Keratinocyte (primary cell): ENCODE measurements at regions not wholly inside any gene's neighbourhood (a gene's known extent, or its start where the extent isn't known, plus 50 kb on each side); places are given as distances from the start of the nearest gene placed in this dataset.

Source experiments
- DNase-seq: peaks from one replicate; pipeline ENCODE4 v3.0.0-alpha.2; 2011; ENCODE audit warnings: low read depth, missing footprints, low spot score
- FAIRE-seq: peaks from 2 replicates; lab custom pipeline; 2011; peaks lifted over from hg19 to GRCh38; lab: Jason Lieb, UNC
- H2AFZ ChIP-seq: 2 replicates; pipeline ENCODE4 v1.6.0; 2012; ENCODE audit warnings: low read length, control low read depth, inconsistent platforms; ENCODE audit not compliant: control insufficient read depth
- H3K27ac ChIP-seq: 2 replicates; pipeline ENCODE4 v1.5.1; 2011; ENCODE audit warnings: low read length; ENCODE audit not compliant: control insufficient read depth, insufficient read depth
- H3K27me3 ChIP-seq: 3 replicates; pipeline ENCODE4 v1.6.0; 2011; ENCODE audit warnings: low read length; ENCODE audit not compliant: control insufficient read depth, insufficient read depth; ENCODE audit errors: extremely low read depth
- H3K36me3 ChIP-seq, 2 experiments: 2 replicates in 1 of 2; 3 replicates in 1 of 2; pipeline ENCODE4 v1.5.1; 2011; ENCODE audit warnings: low read length in 2 of 2, mild to moderate bottlenecking in 1 of 2; ENCODE audit not compliant: control insufficient read depth in 2 of 2, insufficient read depth in 2 of 2; ENCODE audit errors: extremely low read depth in 1 of 2
- H3K4me1 ChIP-seq: 3 replicates; pipeline ENCODE4 v1.5.1; 2011; ENCODE audit warnings: low read length; ENCODE audit not compliant: control insufficient read depth, insufficient read depth; ENCODE audit errors: extremely low read depth
- H3K4me2 ChIP-seq: 3 replicates; pipeline ENCODE4 v1.6.0; 2011; ENCODE audit warnings: low read depth, low read length; ENCODE audit not compliant: control insufficient read depth, insufficient read depth; ENCODE audit errors: extremely low read depth
- H3K4me3 ChIP-seq, 3 experiments: fragments of 200-600 bp in 1 of 3; sonication (generic) in 1 of 3; 2 replicates in 2 of 3; 3 replicates in 1 of 3; pipeline ENCODE4 v1.5.1; 2011 to 2016; ENCODE audit warnings: low read length in 3 of 3, mild to moderate bottlenecking in 3 of 3, control low read depth in 2 of 3, inconsistent platforms in 1 of 3, low read depth in 1 of 3, mixed read lengths in 1 of 3, mixed run types in 1 of 3, moderate library complexity in 1 of 3; ENCODE audit not compliant: control insufficient read depth in 2 of 3, insufficient read depth in 2 of 3; ENCODE audit errors: extremely low read depth in 1 of 3
- H3K79me2 ChIP-seq: 2 replicates; pipeline ENCODE4 v1.6.0; 2012; ENCODE audit warnings: low read length; ENCODE audit not compliant: control insufficient read depth, insufficient read depth
- H3K9ac ChIP-seq: 3 replicates; pipeline ENCODE4 v1.6.0; 2011; ENCODE audit warnings: low read length; ENCODE audit not compliant: control insufficient read depth, insufficient read depth; ENCODE audit errors: extremely low read depth
- H3K9me1 ChIP-seq: 3 replicates; pipeline ENCODE4 v1.6.0; 2011; ENCODE audit warnings: low read length; ENCODE audit not compliant: control insufficient read depth, insufficient read depth; ENCODE audit errors: extremely low read depth
- H3K9me3 ChIP-seq: 2 replicates; pipeline ENCODE4 v1.5.1; 2012; ENCODE audit warnings: low read depth, low read length; ENCODE audit not compliant: control insufficient read depth
- H4K20me1 ChIP-seq: 3 replicates; pipeline ENCODE4 v1.6.0; 2011; ENCODE audit warnings: low read length; ENCODE audit not compliant: control insufficient read depth, insufficient read depth; ENCODE audit errors: extremely low read depth
- CTCF ChIP-seq, 3 experiments: IDR thresholded peaks in 1 of 3; conservative IDR thresholded peaks in 1 of 3; optimal IDR thresholded peaks in 1 of 3; 2 replicates in 2 of 3; 3 replicates in 1 of 3; pipeline versions ENCODE3 to v1.5.1; 2011; ENCODE audit warnings: low read length in 3 of 3, mild to moderate bottlenecking in 3 of 3, moderate library complexity in 2 of 3, control low read depth in 1 of 3, inconsistent platforms in 1 of 3; ENCODE audit not compliant: insufficient read depth in 2 of 3; ENCODE audit errors: extremely low read depth in 1 of 3
- EZH2 ChIP-seq: IDR thresholded peaks from one replicate; pipeline ENCODE4 v1.6.1; 2012; ENCODE audit warnings: inconsistent platforms, mild to moderate bottlenecking, low read length, moderate library complexity
- dilution Hi-C: fragments of 300-500 bp; cut with MboI; formaldehyde crosslinking; loops from one replicate; pipeline ENCODE4 v1.7.0; 2020; ENCODE audit warnings: low sequenced_read_pairs; ENCODE audit not compliant: extremely low pct_ligation_motif_present

- no peaks in the 10 kb centered on the region for H3K79me2 ChIP-seq
- dilution Hi-C loops = no loop called here
- FAIRE-seq (no peak), DNase-seq (no peak)
- H3K4me3 ChIP-seq = no peak overlapping the region
- no peak overlapping the region for H3K27ac ChIP-seq
- no peaks in the 10 kb centered on the region for H4K20me1 ChIP-seq
- H3K4me1 ChIP-seq = no peaks in the 10 kb centered on the region
- H3K27me3 ChIP-seq = no peaks in the 10 kb centered on the region
- H3K36me3 ChIP-seq = no peaks in the 10 kb centered on the region
- H3K9me3 ChIP-seq = no peaks in the 10 kb centered on the region
- no peak overlapping the region for H3K9ac ChIP-seq
- TF ChIP-seq EZH2 (no peak), CTCF (optimal IDR thresholded peaks at IDR 0.05 in 1 of 3, IDR thresholded peaks at IDR 0.05 in 1 of 3, conservative IDR thresholded peaks at IDR 0.05 in 1 of 3; ENCODE audit: extremely low read depth in 1 of 3, insufficient read depth in 2 of 3, low read length in 3 of 3) (no peak)
- H2AFZ ChIP-seq = no peak overlapping the region
- no peak overlapping the region for H3K4me2 ChIP-seq
- H3K9me1 ChIP-seq = no peaks in the 10 kb centered on the region
Observed at GRCh38 chr3:20405231-20405630, 219.2 kb upstream of the SGO1 start.

- Histone ChIP-seq H3K36me3 (no peaks in the 10 kb centered on the region), H3K4me2 (no peak overlapping the region), H3K4me1 (no peaks in the 10 kb centered on the region), H3K79me2 (no peaks in the 10 kb centered on the region), H2AFZ (no peak overlapping the region), H3K9me3 (no peaks in the 10 kb centered on the region), H3K27ac (no peak overlapping the region), H3K4me3 (no peak overlapping the region), H3K9ac (no peak overlapping the region), H4K20me1 (no peaks in the 10 kb centered on the region), H3K9me1 (no peaks in the 10 kb centered on the region), H3K27me3 (no peaks in the 10 kb centered on the region)
- FAIRE-seq = no peak
- no peak for TF ChIP-seq CTCF (optimal IDR thresholded peaks at IDR 0.05 in 1 of 3, IDR thresholded peaks at IDR 0.05 in 1 of 3, conservative IDR thresholded peaks at IDR 0.05 in 1 of 3; ENCODE audit: extremely low read depth in 1 of 3, insufficient read depth in 2 of 3, low read length in 3 of 3)
- no peak for TF ChIP-seq EZH2
- no peak for DNase-seq
- dilution Hi-C loops = no loop called here
Observed at GRCh38 chr3:20404741-20405100, 218.7 kb upstream of the SGO1 start.
